GM12892 (cell line): ENCODE measurements at regions not wholly inside any gene's neighbourhood (a gene's known extent, or its start where the extent isn't known, plus 50 kb on each side); places are given as distances from the start of the nearest gene placed in this dataset.

Source experiments
- POLR2A ChIP-seq: IDR thresholded peaks from 2 replicates; pipeline ENCODE4 v1.6.1; 2011; ENCODE audit warnings: low read depth, low read length, control low read depth
- POLR2AphosphoS5 ChIP-seq: IDR thresholded peaks from 2 replicates; pipeline ENCODE4 v1.6.1; 2011; ENCODE audit warnings: low read depth, low read length, control low read depth
- TAF1 ChIP-seq: IDR thresholded peaks from 2 replicates; pipeline ENCODE4 v1.6.1; 2011; ENCODE audit warnings: low read depth, mild to moderate bottlenecking, control low read depth, low read length, borderline replicate concordance

- TF ChIP-seq POLR2A (no peak), TAF1 (no peak), POLR2AphosphoS5 (no peak)
Observed at GRCh38 chr2:493228-493627, 184.0 kb downstream of the TMEM18 start.
